DMS79 (cell line): ENCODE measurements at regions not wholly inside any gene's neighbourhood (a gene's known extent, or its start where the extent isn't known, plus 50 kb on each side); places are given as distances from the start of the nearest gene placed in this dataset.

Source experiments
- DNase-seq: peaks from one replicate; lab custom pipeline; 2025; lab: John Stamatoyannopoulos, UW

DNA sequence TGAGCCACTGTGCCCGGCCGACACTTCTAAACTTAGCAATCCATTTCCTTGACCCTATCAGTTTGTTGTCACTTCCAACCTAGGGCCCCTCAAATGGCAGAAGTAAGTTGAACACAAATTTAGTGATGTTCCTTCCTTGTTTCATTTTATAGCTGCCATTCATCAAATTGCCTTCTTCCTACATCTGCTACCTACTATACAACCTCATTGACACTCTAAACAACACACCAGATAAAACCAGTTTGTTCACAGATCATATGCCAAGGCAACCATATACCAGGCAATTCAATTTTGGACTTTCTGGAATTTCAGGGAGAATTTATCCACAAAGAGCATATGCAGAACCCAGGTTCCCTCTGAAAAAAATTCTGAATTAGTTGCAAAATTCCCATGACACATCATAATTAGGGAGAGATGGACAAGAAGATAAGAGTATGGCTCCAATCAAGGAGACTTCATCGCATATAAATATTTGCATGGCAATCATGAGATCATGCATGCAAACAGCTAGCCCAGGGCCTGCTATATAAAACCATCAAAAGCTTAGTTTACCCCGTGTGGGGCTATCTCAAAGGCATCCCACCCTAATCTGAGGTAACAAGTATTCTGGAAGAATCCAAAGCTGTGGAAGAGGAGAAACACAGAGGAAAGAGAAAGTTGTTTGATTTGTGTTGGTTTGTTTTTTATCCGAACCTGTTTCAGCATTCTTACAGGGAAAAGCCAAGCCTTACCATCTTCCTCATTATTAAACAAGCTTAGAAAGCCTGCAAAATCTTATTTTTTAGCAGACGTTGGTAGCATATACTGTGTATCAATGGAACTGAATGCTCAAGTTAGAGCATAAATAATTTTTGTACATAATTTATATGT is 132.8 kb upstream of the TNFAIP3 start:
- no peak for DNase-seq

DNA sequence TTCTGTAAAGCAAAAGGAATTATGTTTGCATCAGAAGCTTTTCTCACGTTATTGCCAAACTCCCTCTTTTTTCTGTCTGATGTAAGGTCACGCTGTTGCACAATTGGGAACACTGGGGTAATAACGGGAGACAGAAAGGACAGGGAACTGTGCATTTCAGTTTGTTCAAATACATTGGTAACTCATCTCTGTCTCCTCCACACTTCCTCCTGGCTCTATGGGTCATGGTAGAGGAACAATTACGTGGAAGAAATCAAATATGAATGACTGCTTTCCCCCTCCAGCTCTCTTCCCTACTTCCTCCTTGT is 132.2 kb upstream of the TNFAIP3 start:
- DNase-seq = no peak

DNA sequence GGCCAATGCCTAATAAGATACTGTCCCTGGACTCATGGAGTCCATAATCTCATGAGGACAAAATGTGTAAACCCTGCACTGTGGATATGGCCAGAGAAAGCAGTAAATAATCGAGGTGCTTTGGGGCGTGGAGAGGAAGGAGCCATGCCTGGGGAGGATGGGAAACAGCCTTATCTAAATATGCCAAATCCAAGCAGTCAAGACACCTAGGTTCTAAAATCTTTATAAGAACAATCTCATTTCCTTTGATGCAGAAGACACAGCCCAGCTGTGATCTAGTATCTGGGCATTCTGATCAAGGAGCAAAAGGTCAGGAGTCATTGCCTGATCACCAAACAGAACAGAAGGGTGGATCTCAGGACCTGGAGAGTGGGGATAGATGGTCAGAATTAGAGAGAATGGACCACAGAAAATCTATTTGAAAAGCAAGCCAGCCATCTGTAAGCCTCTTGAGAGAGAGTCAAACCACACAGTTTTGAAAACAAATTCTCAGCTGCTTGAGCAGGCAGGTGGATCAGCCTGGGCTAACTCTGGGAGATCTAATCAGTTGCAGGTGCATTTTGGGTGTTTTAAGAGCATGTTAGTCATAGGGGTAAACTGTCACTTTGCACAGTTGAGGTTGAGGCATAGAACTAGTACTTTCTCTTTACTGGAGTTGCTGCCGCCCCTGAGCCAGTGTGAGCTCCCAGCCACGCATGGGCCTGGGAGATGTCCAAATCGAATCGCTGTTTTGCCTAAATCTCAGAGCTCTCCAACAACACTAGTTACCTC is 130.8 kb upstream of the TNFAIP3 start:
- no peak for DNase-seq

DNA sequence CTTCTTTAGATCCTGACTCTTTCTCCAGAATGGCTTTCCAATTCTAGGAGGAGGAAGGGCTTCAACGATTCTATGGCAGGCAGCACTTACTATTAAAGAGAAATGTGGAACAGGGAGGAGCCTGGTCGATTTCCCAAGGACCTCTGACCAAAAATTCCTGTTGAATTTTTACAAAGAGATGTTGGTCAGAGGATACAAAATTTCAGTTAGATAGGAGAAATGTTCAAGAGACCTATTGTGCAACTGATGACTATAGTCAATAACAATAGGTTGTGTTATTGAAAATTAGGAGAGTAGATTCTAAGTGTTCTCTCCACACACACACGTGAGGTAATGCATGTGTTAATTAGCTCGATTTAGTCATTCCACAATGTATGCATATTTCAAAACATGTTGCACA is 130.1 kb upstream of the TNFAIP3 start:
- DNase-seq = no peak

DNA sequence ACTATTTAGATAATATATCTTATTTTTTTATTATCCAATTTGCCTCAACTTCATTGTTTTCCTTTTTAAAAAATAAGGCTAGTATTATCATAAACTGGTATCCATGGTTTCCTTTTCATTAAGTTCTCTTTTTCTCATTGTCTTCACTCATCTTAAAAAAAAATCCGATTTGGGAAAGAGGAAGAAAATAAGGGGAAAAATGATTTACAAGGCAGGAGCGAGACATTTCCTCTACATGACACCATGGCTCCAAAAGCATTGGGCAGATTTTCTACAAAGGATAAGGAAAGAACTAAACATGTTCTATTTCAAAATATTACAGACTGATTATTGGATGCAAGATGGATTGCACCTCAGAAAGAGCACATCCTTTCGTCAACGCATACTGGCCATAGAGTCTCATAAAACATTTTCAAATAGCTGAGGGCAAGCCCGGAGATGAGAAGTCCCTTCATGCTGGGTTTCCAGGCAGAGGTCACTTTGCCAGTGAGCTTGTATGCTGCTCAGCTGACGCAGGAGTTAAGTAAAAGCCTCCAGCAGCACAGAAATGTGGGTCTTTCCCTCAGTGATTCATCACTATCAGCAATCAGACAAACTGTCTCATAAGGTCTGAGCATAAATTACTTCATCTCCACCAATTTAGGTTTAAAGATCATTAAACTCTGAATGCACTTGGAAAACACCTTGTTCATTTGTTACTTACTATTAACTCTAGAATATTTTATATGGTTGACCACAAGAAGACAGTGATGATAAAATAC is 129.0 kb upstream of the TNFAIP3 start:
- no peak for DNase-seq

DNA sequence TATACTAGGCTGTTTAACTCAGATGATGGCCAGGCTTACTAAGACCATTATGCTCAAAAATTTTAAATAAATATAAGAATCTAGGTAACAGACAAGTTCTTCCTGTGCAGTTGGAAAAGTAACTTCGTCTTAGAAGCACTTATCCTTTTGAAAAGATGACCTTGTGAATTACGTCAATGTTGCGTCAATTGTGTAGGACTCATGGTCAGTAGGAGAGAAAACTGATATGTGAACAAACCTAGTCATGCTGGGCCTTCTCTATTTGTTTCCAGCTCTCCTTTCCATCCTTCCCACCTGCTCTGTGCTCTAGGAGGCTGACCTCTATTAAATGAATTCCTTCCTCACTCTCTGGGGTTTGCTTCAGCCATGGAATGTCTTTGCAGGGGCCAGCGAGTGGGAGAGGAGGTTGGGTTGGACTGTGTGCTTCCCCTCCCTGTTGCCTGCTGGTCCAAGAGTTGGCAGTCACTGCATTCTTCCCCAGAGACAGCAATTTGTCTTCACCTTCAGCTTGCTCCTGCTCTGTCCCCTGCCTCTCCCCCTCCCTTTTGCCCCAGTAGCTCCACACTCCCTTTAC is 128.0 kb upstream of the TNFAIP3 start:
- no peak for DNase-seq

DNA sequence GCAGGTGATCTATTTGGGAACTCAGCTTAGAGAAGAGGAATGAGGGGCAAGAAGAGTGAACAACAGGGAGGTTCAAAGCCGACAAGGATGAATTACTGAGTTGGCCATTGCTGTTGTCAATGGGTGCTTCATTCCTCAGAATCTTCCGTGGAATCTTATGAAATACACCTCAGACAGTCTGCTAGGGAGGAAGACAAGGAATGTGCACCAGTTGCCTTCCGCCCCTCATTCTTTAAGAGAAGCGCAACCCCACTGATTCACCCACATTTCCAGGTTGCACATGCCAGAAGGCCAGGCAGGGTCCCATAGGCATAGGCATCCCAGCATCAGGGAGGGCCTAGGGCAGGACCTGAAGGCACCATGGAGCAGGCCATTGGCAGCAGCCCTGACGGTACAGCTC is 127.5 kb upstream of the TNFAIP3 start:
- no peak for DNase-seq

DNA sequence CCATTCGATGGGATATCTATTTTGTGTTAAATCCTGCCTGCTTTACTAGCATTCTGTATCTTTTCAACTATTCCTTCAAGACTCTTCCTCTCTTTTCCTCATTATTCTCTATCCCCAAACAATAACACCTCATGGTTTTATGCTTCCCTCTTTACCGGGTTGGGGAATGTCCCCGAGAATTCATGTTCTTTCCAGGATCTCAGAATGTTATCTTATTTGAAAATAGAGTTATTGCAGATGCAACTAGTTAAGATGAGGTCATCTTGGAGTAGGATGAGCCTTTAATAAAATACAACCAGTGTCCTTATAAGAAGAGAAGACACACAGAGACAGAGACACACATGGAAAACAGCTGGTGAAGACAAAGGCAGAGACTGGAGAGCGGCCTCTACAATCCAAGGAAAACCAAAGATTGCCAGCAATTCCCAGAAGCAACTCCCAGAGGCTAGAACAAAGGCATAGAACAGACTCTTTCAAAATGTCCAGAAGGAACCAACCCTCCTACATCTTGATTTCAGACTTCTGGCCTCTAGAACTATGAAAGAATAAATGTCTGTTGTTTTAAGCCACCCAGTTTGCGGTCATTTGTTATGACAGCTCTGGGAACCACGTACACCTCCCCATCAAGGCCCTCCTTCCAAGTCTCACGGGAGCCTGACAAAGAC is 126.8 kb upstream of the TNFAIP3 start:
- no peak for DNase-seq

DNA sequence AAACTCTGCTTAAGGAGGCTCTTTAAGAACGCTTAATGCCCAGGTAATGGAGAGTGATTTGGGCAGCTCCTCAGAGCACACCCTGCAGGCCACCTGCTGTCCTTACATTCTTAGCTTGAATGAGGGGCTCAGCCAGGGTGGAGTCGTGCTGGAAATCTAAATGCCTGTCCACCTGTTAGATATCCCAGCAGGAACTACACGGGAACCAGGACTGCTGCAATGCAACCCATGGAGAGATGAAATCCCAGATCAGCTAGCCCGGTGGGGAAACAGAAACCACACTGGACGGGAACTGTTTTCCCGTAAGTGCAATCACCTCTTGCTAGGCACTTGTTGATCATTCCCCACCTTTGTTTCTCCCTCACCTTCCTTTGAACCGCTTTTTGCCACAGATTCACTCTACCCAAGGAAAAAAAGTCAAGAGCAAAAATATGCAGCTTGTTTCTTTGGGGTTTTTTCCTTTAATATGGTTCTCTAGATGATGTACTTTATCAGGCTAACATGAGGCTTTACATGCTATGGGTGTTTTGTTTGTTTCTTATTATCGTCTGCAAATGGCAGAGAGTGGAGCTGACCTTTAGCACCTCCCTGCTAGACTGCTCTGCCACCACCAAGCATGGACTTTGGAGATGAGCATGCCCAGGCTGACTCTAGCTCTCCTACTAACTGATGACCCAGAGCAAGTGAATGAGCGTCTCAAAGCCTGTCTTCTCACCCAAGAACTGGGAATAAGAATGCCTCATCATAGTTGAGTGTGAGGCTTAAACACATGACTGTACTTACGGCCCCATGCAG is 125.9 kb upstream of the TNFAIP3 start:
- no peak for DNase-seq

DNA sequence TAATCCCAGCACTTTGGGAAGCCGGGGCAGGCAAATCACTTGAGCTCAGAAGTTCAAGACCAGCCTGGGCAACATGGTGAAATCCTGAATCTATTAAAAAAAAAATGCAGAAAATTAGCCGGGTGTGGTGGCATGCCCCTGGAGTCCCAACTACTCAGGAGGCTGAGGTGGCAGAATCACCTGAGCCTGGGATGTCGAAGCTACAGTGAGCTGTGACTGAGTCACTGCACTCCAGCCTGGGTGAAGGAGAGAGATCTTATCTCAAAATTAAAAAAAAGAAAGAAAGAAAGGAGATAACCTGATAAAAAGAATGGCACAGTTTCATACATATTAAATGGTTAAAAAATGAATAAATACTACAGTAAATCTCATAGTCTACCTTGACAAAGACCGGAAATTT is 123.6 kb upstream of the TNFAIP3 start:
- DNase-seq = no peak

DNA sequence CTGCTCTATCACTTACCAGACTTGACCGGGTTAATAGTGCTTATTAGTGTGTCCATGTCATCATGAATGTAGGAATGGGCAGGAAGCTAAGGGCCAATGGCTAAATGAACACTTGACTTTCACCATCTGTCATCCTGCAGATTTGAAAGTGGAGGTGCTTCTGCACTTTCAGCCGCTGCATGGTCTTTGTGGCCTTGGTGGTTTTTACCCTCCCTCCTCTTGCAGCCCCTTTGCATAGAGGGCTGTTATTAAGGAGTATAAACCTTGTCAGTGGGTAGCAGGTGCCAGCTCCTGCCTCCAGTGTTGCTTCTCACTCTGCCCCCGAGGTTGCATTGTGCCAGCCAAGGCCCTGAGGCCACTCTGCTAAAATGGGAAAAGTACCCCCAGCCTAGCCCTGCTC is 122.2 kb upstream of the TNFAIP3 start:
- DNase-seq = no peak

DNA sequence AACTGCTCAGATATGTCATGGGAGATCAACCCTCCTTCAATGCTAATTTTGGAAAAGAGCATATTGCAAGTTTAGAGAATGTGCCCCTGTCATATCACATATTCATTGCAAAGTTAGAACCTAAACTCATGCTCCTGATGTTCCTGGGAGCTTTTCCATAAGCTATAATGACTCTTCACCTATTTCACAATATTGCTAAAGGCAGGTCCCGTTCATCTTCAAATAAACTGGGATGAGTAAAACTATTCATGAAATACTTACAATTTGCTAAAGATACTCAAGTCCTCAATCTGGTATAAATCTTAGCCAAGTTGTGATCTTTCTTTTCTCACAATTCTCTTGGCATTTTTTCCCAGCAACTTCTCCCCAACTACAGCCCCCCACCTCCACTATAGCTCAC is 121.7 kb upstream of the TNFAIP3 start:
- no peak for DNase-seq

DNA sequence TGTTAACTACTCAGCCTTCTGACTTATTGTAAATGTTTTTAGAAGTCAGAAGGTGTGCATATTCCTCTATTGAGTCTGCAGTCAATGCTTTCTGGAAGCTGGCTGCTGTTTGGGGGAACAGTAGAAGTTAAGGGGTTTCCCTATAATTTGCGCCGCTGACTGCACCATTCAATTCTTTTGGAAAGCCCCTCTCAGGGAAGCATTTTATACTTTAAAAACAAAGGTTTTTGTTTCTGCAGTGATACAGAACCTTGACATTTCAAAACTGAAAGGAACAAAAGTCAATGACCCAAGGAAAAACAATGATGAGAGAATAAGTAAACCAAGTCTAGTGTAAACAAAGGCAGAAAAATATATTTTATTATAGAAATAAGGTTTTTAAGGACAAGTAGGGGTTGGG is 120.8 kb upstream of the TNFAIP3 start:
- DNase-seq = no peak

DNA sequence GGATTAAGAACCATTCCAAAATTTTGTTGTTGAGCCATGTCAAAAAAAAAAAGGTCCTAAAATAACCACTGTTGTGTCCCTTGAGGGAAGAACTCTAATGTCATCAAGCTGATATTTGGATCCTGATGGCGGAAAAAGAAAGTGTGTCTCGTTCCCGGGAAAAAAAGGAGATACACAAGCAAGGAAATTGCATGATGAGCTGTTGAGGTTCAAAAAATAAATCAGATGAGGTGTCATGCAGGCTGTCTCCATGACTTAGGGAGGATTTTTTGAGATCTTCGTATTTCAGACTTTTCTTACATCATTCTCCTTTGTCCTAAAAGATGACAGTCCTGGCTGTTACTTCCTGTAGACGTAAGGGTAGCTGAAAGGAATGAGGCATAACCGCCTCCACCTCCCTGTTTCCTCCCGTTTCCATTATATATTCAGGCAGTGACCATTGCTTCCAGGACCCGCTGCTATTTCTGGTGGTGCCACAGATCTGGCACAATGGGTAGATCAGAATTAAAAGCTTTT is 117.3 kb upstream of the TNFAIP3 start:
- no peak for DNase-seq

DNA sequence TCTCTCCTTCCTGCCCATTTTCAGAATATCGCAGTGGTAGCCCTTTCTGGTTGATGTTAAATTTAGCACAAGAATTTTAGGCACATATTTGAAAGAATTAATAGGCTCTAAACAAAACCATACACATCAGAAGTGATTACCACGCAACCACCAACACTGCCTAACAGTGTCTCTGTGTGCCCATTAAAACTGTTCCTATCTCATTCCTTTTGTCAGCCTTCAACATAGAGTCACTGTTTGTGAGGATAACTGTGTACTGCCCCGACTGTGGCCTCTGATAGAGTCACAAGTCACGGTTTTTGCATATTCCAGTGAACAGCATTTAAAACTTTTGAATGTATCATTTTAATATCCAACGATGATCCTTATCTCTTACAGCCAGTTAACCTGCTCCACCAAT is 116.8 kb upstream of the TNFAIP3 start:
- DNase-seq = no peak

DNA sequence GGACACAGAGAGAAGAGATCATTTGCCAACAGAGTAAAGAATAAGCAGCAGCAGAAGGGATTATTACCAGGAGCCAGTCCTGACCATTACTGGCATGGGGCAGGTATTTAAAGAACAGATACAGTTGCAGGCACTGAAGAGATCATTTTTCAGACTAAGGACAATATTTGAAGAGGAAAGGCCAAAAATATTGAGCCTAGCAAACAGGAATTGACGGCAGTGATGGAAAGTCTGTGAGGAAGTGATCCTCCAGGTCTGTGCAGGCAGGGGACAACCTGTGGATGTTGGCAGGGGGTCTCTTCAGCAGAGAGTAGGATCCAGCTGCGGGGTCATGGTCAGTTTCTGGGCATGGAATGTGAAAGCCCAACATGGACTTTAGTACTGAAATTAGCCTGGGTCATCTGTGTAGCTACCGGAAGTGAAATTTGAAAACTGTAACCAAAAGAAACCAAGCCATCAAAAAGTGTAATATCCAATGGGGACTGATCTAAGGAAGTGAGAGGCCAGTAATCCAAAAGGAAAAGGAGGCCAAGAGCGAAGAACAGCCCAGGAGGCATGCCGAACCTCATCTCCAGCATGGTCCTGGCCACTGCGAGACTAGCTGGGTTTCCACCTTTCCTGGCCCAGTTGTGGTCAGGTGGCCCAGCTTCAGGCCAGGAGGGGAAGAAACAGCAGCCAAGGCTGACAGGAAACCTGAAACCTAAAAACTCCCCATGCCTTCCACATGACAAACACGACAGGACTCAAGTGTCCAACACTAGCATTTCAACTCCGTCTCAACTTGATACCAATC is 115.1 kb upstream of the TNFAIP3 start:
- DNase-seq = no peak

DNA sequence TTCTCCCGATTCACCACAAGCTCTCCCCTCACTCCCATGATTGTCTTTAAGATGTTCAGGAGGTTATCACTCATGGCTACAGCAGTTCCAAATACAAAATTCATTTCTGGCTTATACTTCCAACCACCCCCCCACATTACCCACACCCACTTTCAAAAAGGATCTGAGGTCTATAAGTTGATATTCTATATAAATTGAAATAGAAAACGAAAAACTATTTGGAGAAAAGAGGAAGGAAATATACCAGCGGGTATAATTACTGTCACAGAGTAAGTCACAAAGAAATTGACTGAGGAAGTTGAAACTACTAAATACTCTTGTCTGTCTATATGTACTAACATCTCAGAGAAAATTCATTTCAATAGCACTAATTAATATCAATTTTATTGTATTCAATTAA is 112.7 kb upstream of the TNFAIP3 start:
- no peak for DNase-seq

DNA sequence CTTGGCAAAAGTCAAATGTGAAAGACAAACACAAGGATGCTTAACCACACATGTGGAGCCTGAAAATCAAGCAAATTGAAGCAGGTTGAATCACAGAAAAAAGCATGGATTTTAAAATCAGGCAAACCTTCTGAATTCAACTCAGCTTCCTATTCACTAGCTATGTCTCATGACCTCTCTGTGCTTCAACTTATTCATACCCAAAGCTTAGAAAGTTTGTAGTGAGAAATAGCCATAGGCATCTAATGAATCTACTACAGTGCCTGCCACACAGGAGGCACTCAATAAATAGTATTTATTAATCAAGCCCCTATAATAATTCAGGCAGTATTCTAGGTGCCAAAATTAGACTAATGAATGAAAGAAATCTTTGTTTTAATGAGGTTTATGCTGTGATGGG is 112.2 kb upstream of the TNFAIP3 start:
- DNase-seq = no peak

DNA sequence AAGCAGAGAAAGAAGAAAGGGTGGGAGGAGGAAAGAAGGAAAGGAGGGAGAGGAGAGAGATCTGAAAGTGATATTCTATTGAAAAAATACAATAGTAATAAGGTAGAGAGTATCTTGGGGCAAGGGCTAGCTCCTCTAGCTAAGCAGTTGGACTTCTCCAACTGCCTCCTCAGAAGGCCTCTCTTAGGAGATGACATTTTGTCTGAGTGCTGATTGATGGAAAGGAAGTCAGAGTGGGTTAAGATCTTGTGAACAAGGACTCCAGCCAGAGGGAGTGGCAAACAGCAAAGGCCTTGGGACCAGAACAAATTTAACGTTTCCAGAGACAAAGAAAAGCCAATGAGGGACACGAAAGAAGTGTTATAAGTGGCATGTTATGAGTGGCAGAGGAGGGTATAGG is 111.8 kb upstream of the TNFAIP3 start:
- DNase-seq = no peak

DNA sequence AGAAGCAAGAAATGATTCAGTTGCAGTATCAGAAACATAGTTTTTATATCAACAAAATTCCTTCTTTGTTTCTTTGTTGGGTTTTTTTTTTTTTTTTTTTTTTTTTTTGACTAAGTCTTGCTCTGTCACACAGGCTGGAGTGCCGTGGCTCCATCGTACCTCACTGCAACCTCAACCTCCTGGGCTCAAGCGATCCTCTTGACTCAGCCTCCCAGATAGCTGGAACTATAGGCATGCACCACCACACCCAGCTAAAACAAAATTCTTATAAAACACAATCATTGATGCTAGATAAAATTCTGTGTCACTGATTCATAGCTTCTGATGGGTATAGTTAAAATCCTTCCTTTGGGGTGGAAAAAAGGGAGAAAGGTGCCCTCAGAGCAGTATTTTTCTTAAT is 110.3 kb upstream of the TNFAIP3 start:
- DNase-seq = no peak
